Fibroblast of pulmonary artery (primary cell): ENCODE measurements at regions not wholly inside any gene's neighbourhood (a gene's known extent, or its start where the extent isn't known, plus 50 kb on each side); places are given as distances from the start of the nearest gene placed in this dataset.

Experiments
- DNase-seq: peaks from one replicate; pipeline ENCODE4 v3.0.0-alpha.2; 2010; ENCODE audit warnings: low read depth
- H3K4me3 ChIP-seq: replicated peaks from 2 replicates; pipeline ENCODE4 v1.5.1; 2011; ENCODE audit warnings: low read depth, mild to moderate bottlenecking, control low read depth, low read length, moderate library complexity
- TF ChIP-seq, protein P1 (sequence below): IDR thresholded peaks from 2 replicates; pipeline ENCODE4 v1.5.1; 2011; ENCODE audit warnings: mild to moderate bottlenecking, control low read depth, low read length, inconsistent platforms; ENCODE audit errors: missing control alignments

DNA sequence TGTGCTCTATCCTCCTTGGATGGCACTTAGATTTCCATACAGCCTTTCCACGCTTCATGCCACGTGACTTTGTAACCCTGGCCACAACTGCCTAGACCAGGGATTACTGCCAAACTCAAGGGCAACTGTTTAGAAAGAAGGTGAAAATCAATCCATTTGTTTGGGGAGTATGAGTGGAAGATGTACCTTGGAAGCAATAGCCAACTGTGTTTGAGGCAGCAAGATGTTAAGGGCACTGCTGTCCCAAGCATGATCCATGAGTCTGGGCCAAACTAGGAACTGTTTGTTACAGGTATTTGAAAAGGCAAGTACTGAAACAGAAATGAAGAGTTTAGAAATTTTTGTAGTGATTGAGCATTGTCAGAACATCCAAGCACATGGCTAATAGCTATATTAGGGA, 138.9 kb downstream of the CDC42EP3 start:
- H3K4me3 ChIP-seq = no peak overlapping the region
- TF ChIP-seq, protein P1, sequence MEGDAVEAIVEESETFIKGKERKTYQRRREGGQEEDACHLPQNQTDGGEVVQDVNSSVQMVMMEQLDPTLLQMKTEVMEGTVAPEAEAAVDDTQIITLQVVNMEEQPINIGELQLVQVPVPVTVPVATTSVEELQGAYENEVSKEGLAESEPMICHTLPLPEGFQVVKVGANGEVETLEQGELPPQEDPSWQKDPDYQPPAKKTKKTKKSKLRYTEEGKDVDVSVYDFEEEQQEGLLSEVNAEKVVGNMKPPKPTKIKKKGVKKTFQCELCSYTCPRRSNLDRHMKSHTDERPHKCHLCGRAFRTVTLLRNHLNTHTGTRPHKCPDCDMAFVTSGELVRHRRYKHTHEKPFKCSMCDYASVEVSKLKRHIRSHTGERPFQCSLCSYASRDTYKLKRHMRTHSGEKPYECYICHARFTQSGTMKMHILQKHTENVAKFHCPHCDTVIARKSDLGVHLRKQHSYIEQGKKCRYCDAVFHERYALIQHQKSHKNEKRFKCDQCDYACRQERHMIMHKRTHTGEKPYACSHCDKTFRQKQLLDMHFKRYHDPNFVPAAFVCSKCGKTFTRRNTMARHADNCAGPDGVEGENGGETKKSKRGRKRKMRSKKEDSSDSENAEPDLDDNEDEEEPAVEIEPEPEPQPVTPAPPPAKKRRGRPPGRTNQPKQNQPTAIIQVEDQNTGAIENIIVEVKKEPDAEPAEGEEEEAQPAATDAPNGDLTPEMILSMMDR = no peak
- DNase-seq = no peak

DNA sequence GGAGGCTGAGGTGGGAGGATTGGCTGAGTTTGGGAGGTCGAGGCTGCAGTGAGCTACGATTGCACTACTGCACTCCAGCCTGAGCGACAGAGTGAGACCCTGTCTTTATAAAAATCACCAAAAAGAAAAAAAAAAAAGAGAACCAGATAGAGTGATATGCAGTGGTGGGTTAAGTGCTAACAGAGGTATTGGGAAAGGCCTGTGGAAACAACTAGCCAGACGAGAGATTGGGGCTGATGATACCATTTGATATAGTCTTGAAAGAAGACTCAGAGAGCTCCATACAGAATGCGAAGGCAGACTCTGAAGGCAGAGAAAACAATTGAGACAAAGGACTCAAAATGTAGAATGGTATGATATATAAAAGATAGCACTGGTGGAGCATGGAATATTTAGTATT, 134.1 kb downstream of the CDC42EP3 start:
- H3K4me3 ChIP-seq = no peak overlapping the region
- TF ChIP-seq, protein P1 = no peak
- DNase-seq = no peak

DNA sequence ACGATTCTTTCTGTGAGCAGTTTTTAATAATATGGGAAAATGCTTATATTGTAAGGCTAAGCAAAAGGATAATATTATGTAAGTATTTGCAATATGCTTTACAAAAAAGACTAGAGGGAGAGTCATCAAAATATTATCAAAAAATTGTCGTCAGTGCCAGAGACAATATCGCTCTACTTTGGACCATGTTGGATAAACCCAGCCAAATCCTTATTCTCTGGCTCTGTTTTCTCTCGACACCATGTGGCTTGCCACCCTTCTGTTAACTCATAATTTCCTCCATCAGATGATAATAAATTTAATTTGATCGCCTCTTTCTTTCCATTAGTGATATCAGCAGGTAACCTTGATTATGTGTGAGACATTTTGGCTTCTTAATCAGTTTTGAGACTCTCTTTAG, 129.9 kb downstream of the CDC42EP3 start:
- TF ChIP-seq, protein P1 = no peak
- no peak for DNase-seq
- no peak overlapping the region for H3K4me3 ChIP-seq

DNA sequence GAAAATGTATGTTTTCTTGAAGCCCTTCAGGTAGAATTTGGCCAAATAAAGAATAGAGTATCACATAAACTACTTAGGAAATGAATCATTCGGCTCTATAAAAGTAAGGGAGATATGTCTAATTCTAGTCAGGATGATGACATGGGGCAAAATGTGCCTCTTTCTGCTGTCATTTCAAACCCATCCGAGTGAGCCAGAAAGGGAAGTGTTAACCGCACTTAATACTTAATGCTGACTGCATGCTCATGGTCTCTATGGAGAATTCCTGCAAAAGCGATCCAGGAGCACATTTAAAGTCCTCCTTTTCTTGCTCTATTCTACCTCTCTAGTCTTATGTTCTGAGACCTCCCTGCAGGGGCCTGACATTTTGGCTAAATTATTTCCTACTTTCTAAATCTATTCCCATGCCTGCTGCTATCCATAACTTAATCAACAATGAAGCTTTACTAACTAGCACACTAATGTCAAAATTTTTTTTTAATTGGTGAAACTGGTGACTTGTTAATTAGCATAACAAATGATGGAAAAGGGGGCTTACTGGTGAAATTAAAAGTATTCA, 127.4 kb downstream of the CDC42EP3 start:
- DNase-seq = no peak
- H3K4me3 ChIP-seq = no peak overlapping the region
- TF ChIP-seq, protein P1 = no peak

DNA sequence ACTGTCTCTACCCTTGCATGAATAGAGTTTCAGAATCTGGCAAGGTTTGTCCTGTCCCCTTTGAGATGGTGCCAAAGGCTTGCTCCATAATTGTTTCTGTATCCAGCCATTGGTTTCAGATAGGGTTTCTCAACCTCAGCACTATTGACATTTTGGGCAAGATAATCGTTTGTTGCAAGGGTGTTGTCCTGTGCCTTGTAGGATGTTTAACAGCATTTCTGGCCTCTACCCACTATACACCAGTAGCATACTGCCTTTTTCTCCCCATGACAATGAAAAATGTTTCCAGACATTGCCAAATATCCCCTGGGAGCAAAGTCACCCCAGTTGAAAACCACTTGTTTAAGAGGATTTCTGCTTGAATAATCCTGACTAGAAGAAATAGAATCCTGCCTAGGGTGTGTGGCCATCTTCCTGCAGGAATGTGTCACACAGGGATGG, 126.8 kb downstream of the CDC42EP3 start:
- TF ChIP-seq, protein P1 = no peak
- no peak for DNase-seq
- no peak overlapping the region for H3K4me3 ChIP-seq

DNA sequence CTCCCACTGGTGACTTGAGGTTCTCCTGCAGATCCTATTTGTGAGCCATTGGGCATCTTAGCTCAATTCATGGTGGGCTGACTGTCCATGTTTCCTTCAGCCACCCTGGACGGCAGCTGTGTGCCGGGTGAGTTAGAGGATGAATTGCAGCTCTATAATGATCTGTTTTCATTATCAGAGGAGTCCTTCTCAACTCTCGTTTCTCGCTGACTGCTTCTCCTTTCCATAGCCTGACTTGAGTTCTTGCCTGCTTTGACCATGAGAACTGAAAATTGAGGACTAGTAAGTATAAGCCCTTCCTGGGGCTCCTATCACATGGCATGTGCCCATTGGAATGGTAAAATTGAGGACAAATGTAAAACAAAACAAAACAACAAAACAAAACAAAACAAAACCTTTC, 121.8 kb downstream of the CDC42EP3 start:
- DNase-seq = no peak
- H3K4me3 ChIP-seq = no peak overlapping the region
- TF ChIP-seq, protein P1 = no peak

DNA sequence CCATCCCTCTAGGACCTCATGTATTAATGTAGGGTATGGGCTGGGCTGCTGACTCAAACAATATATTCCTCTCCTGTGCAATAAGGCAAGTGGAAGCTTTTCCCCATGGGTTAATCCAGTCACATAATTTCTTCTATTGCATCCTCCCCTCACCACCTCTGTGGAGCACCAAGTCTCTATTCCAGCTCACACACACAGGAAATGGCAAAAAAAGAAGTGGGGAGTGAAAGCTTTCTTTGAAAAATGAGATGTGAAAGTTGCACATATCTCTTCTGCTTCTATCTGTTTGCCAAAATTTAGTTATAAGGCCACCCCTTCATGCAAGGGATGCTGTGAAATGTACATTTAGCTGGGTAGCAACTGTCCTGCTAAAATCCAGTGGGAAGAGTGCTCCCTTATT, 121.3 kb downstream of the CDC42EP3 start:
- DNase-seq = no peak
- no peak overlapping the region for H3K4me3 ChIP-seq
- TF ChIP-seq, protein P1 = no peak
